ENCODE measurements at regions not wholly inside any gene's neighbourhood (a gene's known extent, or its start where the extent isn't known, plus 50 kb on each side); places are given as distances from the start of the nearest gene placed in this dataset. TPM values are rescaled to one million over a fixed set of nuclear protein-coding genes. Genes with fewer than 3 reads are reported as not detected.

Small RNAs in the stretch of these regions (small RNA-seq; reads per million reads assigned to genes)
- gene RNA5SP431: not detected
